OCI-LY1 (cell line): ENCODE measurements at regions not wholly inside any gene's neighbourhood (a gene's known extent, or its start where the extent isn't known, plus 50 kb on each side); places are given as distances from the start of the nearest gene placed in this dataset.
"Not testable (repeated sequence)": the region's sequence is repeated elsewhere in the genome, so short reads cannot be mapped to it uniquely, and the experiment has no call there.

ENCODE experiments used
- CTCF ChIP-seq: fragments of 200-600 bp; sonication (generic), shearing (Covaris generic); IDR thresholded peaks from 2 replicates; pipeline ENCODE4 v1.5.1; 2017; ENCODE audit warnings: mild to moderate bottlenecking, antibody characterized with exemption, low read length, moderate library complexity, mixed read lengths
- EZH2 ChIP-seq: fragments of 200-600 bp; sonication (generic), shearing (Covaris generic); IDR thresholded peaks from 2 replicates; pipeline ENCODE4 v1.8.0; 2017; ENCODE audit warnings: borderline replicate concordance, mixed run types, mild to moderate bottlenecking, antibody characterized with exemption, low read length, moderate library complexity, mixed read lengths

- TF ChIP-seq CTCF, EZH2: not testable (repeated sequence)
Measured at GRCh38 chr3:82373833-82374232, 612.4 kb upstream of the GBE1 start.
